ENCODE measurements at regions not wholly inside any gene's neighbourhood (a gene's known extent, or its start where the extent isn't known, plus 50 kb on each side); places are given as distances from the start of the nearest gene placed in this dataset.
"Not testable (repeated sequence)": the region's sequence is repeated elsewhere in the genome, so short reads cannot be mapped to it uniquely, and the experiment has no call there.

GRCh38 chr5:17748201-17748600, 113.9 kb downstream of the TAF11L14 start:
- H3K9me3 ChIP-seq = no peaks in the 10 kb centered on the region
- WGBS, 2 donors = 49 to 62% methylated on average over 2 of the region's 2 CpGs
- H3K27ac ChIP-seq = no peak overlapping the region
- no peak overlapping the region for H3K4me3 ChIP-seq
- ATAC-seq (no peak), DNase-seq (no peak)
- TF ChIP-seq POLR2A (IDR thresholded peaks at IDR 0.05) (no peak), CTCF (IDR thresholded peaks at IDR 0.05) (no peak)
- intact Hi-C loops (cut with DNase I) = no loop called here
- no peaks in the 10 kb centered on the region for H3K36me3 ChIP-seq (replicated peaks in 1 of 2; ENCODE audit: insufficient read depth in 1 of 2, low read depth in 2 of 2)
- no peaks in the 10 kb centered on the region for H3K4me1 ChIP-seq
- no peaks in the 10 kb centered on the region for H3K27me3 ChIP-seq

GRCh38 chr5:17748941-17749340, 114.7 kb downstream of the TAF11L14 start:
- TF ChIP-seq POLR2A (IDR thresholded peaks at IDR 0.05) (no peak), CTCF (IDR thresholded peaks at IDR 0.05) (no peak)
- no peaks in the 10 kb centered on the region for H3K9me3 ChIP-seq
- H3K4me3 ChIP-seq = no peak overlapping the region
- H3K27ac ChIP-seq = no peak overlapping the region
- H3K36me3 ChIP-seq (replicated peaks in 1 of 2; ENCODE audit: insufficient read depth in 1 of 2, low read depth in 2 of 2) = no peaks in the 10 kb centered on the region
- DNase-seq (no peak), ATAC-seq (no peak)
- intact Hi-C loops (cut with DNase I) = no loop called here
- no peaks in the 10 kb centered on the region for H3K4me1 ChIP-seq
- WGBS, 2 donors = 20 to 49% methylated on average over 1 of the region's 1 CpG
- no peaks in the 10 kb centered on the region for H3K27me3 ChIP-seq

GRCh38 chr5:17755406-17755805, 121.1 kb downstream of the TAF11L14 start:
- DNase-seq; ATAC-seq; H3K4me1 ChIP-seq; H3K4me3 ChIP-seq; H3K27me3 ChIP-seq; H3K36me3 ChIP-seq (replicated peaks in 1 of 2; ENCODE audit: insufficient read depth in 1 of 2, low read depth in 2 of 2); H3K27ac ChIP-seq; intact Hi-C loops (cut with DNase I); H3K9me3 ChIP-seq: not testable (repeated sequence)
- WGBS, 2 donors = 72 to 74% methylated on average over 12 of the region's 12 CpGs

- H3K4me1 ChIP-seq = no peaks in the 10 kb centered on the region
- no peaks in the 10 kb centered on the region for H3K9me3 ChIP-seq
- ATAC-seq (no peak), DNase-seq (no peak)
- TF ChIP-seq POLR2A (IDR thresholded peaks at IDR 0.05) = no peak
- H3K36me3 ChIP-seq (replicated peaks in 1 of 2; ENCODE audit: insufficient read depth in 1 of 2, low read depth in 2 of 2) = no peaks in the 10 kb centered on the region
- WGBS, 2 donors = 53 to 55% methylated on average over 4 of the region's 4 CpGs
- intact Hi-C loops (cut with DNase I) = no loop called here
- no peak overlapping the region for H3K27ac ChIP-seq
- H3K27me3 ChIP-seq = no peaks in the 10 kb centered on the region
- H3K4me3 ChIP-seq = no peak overlapping the region
Measured at GRCh38 chr5:17761326-17761725, 127.1 kb downstream of the TAF11L14 start.

- Histone ChIP-seq H3K27me3 (no peaks in the 10 kb centered on the region), H3K36me3 (replicated peaks in 1 of 2; ENCODE audit: insufficient read depth in 1 of 2, low read depth in 2 of 2) (no peaks in the 10 kb centered on the region), H3K9me3 (no peaks in the 10 kb centered on the region), H3K27ac (no peak overlapping the region), H3K4me1 (no peaks in the 10 kb centered on the region), H3K4me3 (no peak overlapping the region)
- no peak for DNase-seq
- intact Hi-C loops (cut with DNase I) = no loop called here
- TF ChIP-seq POLR2A (IDR thresholded peaks at IDR 0.05) (no peak), CTCF (IDR thresholded peaks at IDR 0.05) (no peak)
- 91 to 92% methylated on average over 1 of the region's 1 CpG for WGBS, 2 donors
- ATAC-seq = no peak
Measured at GRCh38 chr5:17763301-17763700, 129.0 kb downstream of the TAF11L14 start.

- TF ChIP-seq POLR2A (IDR thresholded peaks at IDR 0.05) (no peak), CTCF (IDR thresholded peaks at IDR 0.05) (no peak)
- no peaks in the 10 kb centered on the region for H3K4me1 ChIP-seq
- no peak overlapping the region for H3K4me3 ChIP-seq
- 50 to 53% methylated on average over 2 of the region's 2 CpGs for WGBS, 2 donors
- ATAC-seq (no peak), DNase-seq (no peak)
- no peaks in the 10 kb centered on the region for H3K36me3 ChIP-seq (replicated peaks in 1 of 2; ENCODE audit: insufficient read depth in 1 of 2, low read depth in 2 of 2)
- no peaks in the 10 kb centered on the region for H3K9me3 ChIP-seq
- intact Hi-C loops (cut with DNase I) = no loop called here
- H3K27me3 ChIP-seq = no peaks in the 10 kb centered on the region
- no peak overlapping the region for H3K27ac ChIP-seq
Measured at GRCh38 chr5:17766031-17766430, 131.8 kb downstream of the TAF11L14 start.

Measured in body of pancreas (tissue), 4 donors.